GM19452 (cell line): ENCODE measurements at regions not wholly inside any gene's neighbourhood (a gene's known extent, or its start where the extent isn't known, plus 50 kb on each side); places are given as distances from the start of the nearest gene placed in this dataset.
"Not testable (repeated sequence)": the region's sequence is repeated elsewhere in the genome, so short reads cannot be mapped to it uniquely, and the experiment has no call there.

Experiments used
- ATAC-seq: cut with Tn5 transposase; IDR thresholded peaks from one replicate; pipeline ENCODE4 v1.9.1; 2021; ENCODE audit not compliant: unreplicated experiment

DNA sequence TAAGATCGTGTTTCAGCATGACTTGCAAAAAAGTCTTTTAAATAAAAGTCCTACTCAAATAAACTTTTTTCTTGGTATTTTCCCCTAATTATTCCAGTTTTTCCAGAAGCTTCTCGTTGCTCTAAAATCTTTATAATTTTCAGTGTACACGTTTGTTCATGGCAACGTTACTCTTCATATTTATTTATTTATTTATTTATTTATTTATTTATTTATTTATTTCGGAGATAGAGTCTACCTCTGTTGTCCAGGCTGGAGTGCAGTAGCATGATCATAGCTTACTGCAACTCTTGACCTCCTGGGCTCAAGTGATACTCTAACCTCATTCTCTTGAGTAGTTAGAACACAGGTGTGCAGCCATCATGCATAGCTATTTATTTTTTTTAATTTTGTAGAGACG is 438.3 kb upstream of the MDGA2 start:
- ATAC-seq = no peak

DNA sequence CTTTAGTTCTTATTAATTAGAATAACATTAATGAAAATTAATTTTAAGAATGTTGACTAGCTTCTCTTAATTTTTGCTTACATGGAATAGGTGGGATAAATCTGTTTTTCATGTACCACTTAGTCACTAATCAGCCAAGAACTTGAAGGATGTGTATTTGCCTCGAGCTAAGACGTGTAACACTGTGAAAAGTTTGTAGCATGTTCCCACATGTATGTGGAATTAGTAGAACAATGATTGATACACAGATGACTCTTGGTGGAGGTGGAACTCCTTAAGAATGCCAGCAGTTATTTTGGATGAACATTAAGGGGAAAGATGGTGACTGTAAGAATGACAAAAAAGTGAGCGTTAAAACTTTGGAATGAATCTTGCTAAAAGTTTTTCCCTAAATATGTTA is 435.7 kb upstream of the MDGA2 start:
- ATAC-seq = no peak

DNA sequence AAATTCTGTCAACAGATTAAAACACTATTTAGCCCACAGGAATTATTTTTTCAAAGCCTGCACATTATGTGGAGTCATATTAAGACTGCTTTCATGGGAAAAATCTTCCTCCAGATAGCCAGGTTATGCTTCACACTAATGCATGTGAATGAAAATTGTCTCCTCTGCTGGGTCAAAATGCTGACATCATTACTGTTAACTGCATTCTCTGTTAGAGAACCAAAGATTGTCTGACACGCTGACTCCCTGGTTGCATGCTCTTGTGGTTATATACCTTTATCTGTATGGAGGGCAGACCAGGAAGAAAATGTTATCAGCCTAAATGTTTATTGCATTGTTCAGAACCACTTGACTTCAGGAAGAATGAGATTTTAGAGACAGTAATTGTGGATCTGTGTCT is 432.2 kb upstream of the MDGA2 start:
- ATAC-seq = no peak

DNA sequence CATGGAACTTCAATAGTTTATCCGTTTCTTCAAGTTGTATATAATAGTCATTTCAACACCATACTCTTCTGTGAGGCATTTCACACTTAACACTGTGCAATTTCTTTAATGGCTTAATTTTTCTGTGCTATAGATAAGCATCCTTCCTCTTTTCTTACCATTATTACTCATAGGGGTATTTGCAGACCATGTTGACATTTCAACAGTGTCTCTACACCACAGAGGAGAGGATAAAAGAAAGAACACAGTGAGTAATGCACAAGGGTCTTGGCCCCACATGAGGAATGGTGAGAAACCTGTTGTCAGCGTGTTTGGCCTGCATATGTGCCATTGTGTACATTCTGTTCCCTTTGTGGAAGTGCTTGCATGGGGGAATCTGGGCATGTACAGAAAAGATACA is 421.5 kb upstream of the MDGA2 start:
- ATAC-seq = no peak

DNA sequence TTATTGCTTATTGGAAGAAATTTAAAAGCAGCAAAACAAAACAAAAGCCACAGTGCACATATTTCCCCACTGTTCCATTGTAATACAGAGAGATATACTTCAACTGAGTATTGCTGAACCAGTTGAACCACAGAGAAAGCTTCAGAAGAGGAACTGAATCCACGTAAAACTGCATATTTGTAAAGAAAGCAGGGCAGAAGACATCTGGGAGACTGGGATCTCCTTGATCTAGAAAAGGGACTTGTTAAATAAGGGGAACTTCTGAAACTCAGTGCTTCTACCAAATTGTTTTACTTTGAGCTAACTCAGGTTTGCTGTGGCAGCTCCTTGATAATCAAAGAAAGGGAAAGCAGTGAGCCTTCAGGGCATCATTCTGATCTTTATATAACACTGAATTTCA is 411.1 kb upstream of the MDGA2 start:
- no peak for ATAC-seq

DNA sequence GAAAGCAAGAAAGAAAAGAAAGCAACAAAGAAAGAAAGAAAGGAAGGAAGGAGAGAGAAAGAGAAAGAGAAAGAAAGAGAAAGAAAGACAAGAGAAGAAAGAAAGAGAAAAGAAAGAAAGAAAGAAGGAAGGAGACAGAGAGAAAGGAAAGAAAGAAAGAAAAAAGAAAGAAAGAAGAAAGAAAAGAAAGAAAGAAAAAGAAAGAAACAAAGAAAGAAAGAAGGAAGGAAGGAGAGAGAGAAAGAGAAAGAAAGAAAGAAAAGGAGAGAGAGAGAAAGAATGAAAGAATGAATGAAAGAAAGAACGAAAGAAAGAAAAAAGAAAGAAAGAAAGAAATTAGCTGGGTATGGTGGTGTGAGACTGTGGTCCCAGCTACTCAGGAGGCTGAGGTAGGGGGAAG is 400.1 kb upstream of the MDGA2 start:
- no peak for ATAC-seq

DNA sequence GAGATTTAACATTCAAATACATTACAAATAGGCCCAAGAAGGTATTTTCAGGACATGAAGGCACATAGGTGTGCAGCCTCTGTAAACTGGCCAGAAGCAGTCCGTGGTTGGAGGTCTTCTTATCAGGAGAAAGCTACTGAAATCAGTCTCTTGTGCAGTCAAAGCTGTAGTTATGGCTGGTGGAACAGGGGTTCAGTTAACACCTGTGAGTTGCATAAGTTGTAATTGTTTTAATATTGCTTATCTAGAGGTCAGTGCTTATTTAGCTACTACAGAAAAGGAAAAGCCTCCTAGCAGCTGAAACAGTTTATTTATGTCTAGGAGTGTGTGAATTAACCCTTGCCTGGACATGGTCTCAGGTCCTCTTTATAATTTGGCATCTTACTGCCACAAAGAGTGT is 377.6 kb upstream of the MDGA2 start:
- no peak for ATAC-seq

DNA sequence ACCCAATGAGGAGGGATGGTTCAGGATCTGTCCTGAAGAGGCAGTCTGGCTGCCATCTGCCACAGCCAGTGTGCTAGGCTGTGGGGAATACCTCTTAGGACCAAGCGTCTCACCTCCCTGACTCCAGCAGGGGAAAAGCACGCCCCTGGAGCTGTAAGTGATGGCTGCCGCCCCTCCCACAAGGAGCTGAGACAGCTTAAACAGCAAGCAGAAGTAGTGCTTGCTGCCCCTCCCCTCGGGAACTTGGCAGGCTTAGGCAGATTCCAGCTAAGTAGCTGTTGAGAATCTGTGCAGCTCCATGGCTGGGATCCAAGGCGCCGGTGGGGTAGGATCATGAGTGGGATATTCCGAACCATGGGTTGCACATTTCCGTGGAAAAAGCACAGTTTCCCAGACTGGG is 360.4 kb upstream of the MDGA2 start:
- no peak for ATAC-seq

DNA sequence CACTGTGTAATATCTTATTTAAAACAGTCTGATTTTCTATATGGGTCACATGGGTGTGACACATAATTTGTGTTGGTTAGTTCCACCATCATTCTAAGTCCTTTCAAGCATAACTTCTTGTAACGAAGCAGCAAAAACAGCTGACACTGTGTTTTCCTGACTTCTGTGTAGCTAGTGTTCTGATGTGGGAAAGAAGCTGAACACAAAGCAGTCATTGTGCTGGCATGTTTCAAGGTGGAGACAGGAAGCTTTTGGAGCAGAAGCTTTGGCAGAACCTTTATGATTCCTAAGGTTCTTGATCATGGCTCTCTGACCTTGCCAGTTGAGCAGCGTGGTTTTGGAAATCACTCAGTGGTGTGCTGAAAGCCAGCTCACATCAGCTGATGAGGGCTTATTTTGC is 351.7 kb upstream of the MDGA2 start:
- no peak for ATAC-seq

DNA sequence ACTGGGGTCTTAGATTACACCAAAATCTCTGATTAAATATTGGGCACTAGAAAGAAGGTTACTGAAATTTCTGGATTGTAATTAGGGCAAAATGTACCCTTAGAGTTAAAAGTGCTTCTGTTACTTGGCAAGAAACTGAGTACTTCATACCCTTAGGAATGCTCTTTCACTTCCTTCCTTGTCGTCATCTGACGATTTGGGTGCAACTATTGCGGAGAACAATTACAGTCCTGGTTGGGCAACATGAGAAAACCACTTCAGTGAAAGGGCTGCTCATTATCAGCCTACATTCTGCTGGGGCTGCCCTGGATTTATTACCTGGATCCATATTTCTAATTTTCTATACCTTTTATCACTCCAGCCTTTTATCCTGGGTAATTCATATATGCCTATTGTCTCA is 348.5 kb upstream of the MDGA2 start:
- no peak for ATAC-seq

DNA sequence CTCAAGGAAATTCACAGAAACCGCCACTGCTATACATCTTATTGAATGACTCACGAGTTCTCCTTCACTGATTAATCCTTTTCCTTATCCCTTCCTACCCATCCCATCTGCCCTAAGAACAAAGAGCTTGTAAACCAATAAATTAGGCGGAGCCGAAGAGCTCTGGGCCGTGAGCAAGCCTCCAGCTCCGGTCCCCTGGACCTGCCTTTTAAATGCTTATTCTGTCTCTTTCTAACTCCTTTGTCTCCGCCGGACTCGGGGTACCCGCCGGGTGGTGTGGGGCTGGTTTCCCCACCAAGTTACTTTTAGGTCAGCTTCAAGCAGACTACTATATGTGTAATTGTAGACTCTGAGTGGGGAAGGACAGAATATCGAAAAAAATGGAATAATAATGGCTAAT is 336.1 kb upstream of the MDGA2 start:
- not testable (repeated sequence) for ATAC-seq

DNA sequence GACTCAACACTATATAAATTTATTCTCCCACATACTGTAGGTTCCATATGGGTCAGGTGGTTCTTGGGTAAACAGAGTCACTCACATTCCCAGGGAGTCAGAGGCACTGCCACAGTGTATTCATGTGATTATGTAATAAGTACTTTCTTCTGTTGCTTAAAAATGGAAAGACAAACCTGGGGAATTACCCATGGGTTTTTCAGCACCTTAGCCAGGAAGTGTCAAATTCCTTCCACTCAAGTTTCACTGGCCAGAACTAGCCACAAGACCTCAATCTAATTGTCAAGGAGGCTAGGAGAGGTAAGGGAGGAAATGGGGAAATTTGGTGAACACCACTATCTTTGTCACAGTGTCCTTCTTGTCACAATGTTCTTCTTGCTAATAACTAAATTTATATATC is 333.2 kb upstream of the MDGA2 start:
- no peak for ATAC-seq

DNA sequence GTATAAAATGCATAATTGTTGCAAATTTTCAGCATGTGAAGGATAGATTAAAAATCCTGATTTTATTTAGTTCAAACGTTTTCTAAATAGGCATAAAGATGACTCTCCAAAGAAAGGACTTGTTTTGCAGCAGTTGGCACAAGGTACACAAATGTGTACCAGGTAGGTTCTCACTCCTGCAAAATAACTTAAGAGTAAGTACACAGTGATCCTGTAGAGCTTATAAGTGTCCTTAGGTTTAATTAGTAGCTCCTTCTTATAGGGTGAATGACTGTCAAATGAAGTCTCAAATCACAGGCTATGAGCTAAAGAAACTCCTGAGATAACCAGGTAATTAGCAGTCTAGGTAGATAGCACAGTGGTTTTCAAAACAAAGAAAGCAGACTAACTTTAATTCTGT is 330.6 kb upstream of the MDGA2 start:
- ATAC-seq = no peak

DNA sequence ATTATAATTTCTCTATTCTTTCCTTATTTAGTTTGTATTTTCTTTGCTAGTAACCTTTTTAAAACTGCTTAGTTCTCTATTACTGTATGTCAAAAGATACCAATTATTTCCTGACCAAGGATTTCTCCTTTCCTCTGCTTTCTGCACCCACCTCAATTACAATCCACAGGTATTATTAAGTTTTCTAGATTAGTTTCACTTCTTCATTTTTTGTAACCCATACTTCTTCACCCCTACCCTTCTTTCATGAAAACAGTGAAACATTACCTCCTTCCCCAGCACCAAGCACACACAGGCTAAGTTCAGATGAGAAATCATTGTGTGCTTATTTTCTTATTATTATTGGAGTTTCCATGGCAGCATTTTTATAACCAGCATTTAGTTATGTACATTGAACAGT is 318.5 kb upstream of the MDGA2 start:
- no peak for ATAC-seq

DNA sequence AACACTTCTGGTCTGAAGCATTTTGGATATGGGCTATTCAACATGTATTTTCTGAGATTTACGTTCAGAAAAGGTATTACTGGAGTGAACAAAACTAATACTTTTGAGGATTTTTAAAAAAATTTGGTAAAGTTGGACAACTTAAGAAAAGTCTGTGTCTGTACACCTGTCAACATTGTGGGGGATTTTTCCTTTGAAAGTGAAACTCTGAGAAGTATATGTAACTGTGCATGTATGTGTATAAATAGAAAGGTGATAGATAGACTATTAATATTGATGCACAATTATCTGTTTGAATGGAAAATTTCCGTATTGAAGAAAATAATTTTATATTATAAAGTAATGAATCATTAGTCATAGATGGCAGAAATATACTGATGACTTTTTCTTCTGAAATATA is 312.8 kb upstream of the MDGA2 start:
- ATAC-seq = no peak

DNA sequence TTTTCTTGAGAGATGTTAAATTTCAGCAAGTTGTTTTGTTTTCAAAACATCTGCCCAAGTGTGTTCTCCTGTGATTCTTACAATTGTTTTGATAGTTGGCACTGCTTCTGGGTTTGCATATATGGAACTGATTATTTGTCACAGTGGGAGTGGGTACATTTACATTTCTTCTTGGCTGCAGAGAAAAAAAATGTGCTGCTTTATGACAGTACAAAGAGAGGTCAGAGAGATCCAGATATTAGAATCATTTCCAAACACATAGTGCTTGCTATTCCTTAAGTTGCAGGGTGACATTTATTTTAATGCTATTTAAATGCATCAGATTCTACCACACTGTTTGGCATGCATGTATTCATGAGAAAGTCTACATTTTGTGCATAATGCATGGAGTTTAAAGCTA is 303.5 kb upstream of the MDGA2 start:
- ATAC-seq = no peak

DNA sequence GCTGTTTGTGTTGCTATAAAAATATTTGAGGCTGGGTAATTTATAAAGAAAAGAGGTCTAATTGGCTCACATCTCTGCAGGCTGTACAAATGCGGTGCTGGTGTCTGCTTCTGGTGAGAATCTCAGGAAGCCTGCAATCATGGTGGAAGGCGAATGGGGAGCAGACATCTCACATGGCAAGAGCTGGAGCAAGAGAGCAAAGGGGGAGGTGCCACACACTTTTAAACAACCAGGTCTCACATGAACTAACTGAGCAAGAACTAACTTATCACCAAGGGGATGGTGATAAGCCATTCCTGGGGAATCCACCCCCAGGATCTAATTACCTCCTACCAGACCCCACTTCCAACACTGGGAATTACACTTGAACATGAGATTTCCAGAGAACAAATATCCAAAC is 300.7 kb upstream of the MDGA2 start:
- no peak for ATAC-seq

DNA sequence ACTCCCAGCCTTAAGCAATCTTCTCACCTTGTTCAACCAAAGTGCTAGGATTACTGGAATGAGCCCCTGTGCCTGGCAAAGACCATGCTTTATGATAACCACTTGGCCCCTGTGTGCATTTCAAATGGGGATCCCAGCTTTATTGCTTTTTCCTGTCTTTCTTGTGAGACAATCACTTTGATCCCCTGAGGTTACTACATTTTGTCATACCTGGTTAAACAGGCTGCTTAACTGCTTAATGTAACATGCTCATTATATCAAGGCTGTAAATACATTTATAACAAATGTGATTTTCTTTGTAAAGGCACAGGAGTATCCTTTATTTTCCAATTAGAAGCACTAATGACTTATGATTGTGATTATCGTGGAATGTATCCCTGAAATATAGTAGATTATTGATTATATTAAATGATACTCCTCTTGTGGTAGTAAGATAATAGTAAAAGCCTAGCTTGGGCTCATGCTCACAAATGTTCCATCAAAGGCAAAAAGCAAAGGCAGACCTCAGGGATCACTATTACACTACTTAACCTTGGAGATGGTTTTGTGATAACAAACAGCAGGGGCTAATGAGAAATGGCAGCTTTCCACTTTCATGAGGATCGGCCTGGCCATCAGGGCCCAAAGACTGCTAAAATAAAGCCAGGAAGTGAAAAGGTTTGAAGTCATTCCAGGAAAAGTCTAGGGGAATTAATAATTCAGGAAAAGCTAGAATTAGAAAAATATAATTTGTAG is 290.8 kb upstream of the MDGA2 start:
- no peak for ATAC-seq

DNA sequence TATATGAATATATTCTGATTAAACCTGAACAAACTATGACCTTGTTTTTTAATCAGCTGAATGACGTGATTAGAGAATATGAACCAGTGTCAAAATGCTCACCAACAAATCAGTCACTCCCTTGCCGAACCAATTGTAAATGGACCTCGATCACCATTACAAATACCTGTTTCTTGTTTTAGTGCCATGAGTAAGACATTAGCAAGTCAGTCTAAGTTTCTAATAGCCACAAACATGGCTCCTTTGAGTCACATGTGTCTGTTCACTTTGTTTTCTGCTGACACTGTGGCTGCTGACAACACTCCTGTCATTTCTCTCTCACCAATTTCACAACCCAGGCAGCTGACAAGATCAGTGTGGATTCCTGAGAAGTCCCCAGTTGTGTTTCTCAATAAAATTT is 286.2 kb upstream of the MDGA2 start:
- no peak for ATAC-seq

DNA sequence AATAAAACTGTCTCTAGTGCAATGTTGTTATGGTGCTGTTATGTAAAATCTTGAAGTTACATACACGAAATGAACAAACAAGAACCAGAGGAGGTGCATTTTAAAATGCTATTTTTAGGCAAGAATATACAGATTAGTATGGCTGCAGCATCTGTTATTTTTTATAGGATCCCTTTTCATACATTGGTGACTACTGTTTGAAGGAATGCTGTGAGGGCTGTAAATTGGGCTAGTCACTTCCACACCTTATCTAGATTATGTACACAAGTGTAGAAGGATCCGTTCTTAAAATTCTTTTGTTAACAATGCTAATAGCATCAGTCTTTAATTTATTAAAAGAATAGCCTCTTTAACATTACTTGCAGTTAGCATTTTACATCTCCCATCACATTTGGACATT is 284.3 kb upstream of the MDGA2 start:
- ATAC-seq = no peak

DNA sequence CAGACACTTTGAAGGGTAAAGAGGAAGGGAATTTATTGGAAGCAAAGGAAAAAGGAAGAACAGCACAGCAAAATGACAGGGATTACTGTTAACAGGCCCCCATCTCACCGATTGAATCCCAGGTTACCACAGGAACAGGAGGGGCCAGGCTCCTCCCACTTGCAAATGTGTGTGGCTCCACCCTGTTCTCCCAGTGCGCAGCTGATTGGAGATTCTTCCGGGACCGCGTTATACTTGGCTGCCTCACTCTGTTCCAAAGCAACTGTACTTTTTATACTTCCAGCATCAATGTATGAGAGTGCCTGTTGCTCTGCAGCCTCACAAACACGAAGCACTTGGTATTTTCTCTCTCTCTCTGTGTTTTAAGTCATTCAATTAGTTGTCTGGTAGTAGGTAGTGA is 273.6 kb upstream of the MDGA2 start:
- ATAC-seq = no peak

DNA sequence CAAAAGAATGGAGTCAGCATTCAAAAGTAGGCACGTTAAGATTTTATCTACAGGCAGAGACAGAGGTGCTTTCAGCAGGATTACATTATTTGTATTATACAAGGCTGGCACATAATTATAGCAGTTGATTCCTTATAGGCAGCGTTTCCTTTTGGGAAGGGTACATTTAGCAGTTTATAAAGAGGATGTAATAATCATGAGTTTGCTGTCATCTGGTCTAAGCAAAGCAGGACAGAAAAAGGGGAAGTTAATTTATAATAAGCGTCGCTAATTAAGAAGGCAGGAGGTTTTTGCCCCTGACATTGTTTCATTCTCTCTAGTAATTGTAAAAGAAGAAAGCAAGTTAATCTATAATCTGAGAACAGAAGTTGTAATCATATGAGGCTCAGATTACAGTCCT is 259.9 kb upstream of the MDGA2 start:
- ATAC-seq = no peak

DNA sequence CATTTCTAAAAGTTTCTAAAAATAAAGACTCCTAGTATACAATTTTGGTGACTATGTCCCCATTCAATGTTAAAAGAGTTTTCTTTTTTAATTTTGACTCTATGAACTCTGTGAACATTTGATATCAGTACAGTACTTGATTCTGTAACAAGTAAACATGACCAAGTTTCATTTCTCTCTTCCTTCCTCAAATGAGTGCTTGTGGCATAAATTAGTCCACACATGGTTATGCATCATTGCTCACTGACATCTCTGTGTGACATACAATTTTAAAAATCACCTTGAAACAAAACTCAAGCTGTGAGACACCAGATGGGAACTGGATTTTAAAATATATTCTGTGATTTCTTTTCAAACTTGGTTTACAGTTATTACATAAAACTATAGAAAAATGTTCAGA is 253.9 kb upstream of the MDGA2 start:
- ATAC-seq = no peak

DNA sequence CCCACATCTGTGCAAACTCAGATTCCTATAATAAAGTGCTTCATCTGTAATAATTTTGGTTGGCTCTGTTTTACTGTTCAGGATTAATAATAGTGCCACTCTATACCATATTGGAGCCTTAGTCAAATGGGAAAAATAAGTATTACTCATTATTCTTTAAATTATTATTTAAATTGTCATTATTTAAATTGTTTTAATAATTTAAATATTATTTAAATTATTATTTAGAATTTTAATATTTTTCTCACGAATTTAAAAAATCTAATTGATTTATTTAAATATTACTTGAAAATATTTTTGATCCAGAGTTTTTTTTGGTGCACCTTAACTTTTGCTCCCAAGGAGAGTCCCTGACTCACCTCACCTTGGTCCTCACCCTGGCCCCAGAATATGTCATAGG is 245.7 kb upstream of the MDGA2 start:
- ATAC-seq = no peak
